GM12892 (cell line): ENCODE measurements at regions not wholly inside any gene's neighbourhood (a gene's known extent, or its start where the extent isn't known, plus 50 kb on each side); places are given as distances from the start of the nearest gene placed in this dataset.

ENCODE experiments used
- POLR2A ChIP-seq: IDR thresholded peaks from 2 replicates; pipeline ENCODE4 v1.6.1; 2011; ENCODE audit warnings: low read depth, low read length, control low read depth
- POLR2AphosphoS5 ChIP-seq: IDR thresholded peaks from 2 replicates; pipeline ENCODE4 v1.6.1; 2011; ENCODE audit warnings: low read depth, low read length, control low read depth
- TAF1 ChIP-seq: IDR thresholded peaks from 2 replicates; pipeline ENCODE4 v1.6.1; 2011; ENCODE audit warnings: low read depth, mild to moderate bottlenecking, control low read depth, low read length, borderline replicate concordance

- no peak for TF ChIP-seq TAF1
- TF ChIP-seq POLR2AphosphoS5: no peak
- no peak for TF ChIP-seq POLR2A
Measured at GRCh38 chr11:122313581-122313980, 197.6 kb upstream of the BLID start.
